Panc1 (cell line): ENCODE measurements at regions not wholly inside any gene's neighbourhood (a gene's known extent, or its start where the extent isn't known, plus 50 kb on each side); places are given as distances from the start of the nearest gene placed in this dataset.

ENCODE experiments used
- ATAC-seq: fragments of 200-7000 bp; cut with Tn5 transposase; 2 replicates; pipeline ENCODE4 v1.9.1; 2020; ENCODE audit warnings: mild to moderate bottlenecking, moderate library complexity
- BruUV-seq: library from RNA; stranded (reverse); fragments of 400-500 nt; replicated peaks from 2 replicates; lab custom pipeline; 2021; lab: Mats Ljungman, UMichigan
- CTCF ChIA-PET: fragments of 300-600 bp; sonication (Branson Sonifier 250); formaldehyde crosslinking; loops from one replicate; lab custom pipeline; 2022; ENCODE audit warnings: antibody characterized with exemption; lab: Charles Lee
- POLR2A ChIA-PET: fragments of 300-600 bp; sonication (Branson Sonifier 250); formaldehyde crosslinking; loops from one replicate; lab custom pipeline; 2022; ENCODE audit warnings: antibody characterized with exemption; lab: Charles Lee
- DNase-seq: peaks from one replicate; pipeline ENCODE4 v3.0.0-alpha.2; 2010; ENCODE audit warnings: low read depth, low spot score
- H3K27ac ChIP-seq: 2 replicates; pipeline ENCODE4 v1.5.1; 2011; ENCODE audit warnings: mild to moderate bottlenecking, low read length, inconsistent platforms
- H3K27me3 ChIP-seq: fragments of 200-500 bp; sonication (Bioruptor generic); 2 replicates; pipeline ENCODE4 v1.6.0; 2014; ENCODE audit warnings: low read length, inconsistent platforms; ENCODE audit not compliant: control insufficient read depth, insufficient read depth
- H3K36me3 ChIP-seq: fragments of 200-500 bp; sonication (Bioruptor generic); 2 replicates; pipeline ENCODE4 v1.5.1; 2014; ENCODE audit warnings: inconsistent platforms, mild to moderate bottlenecking, low read length, moderate library complexity; ENCODE audit not compliant: control insufficient read depth, insufficient read depth
- H3K4me1 ChIP-seq: 2 replicates; pipeline ENCODE4 v1.5.1; 2011; ENCODE audit warnings: inconsistent platforms, mild to moderate bottlenecking, low read length, moderate library complexity; ENCODE audit not compliant: control insufficient read depth, insufficient read depth
- H3K4me3 ChIP-seq, 2 experiments: 2 replicates each; pipeline ENCODE4 v1.5.1; 2011 to 2012; ENCODE audit warnings: low read depth in 2 of 2, low read length in 2 of 2, mild to moderate bottlenecking in 2 of 2, inconsistent platforms in 1 of 2, moderate library complexity in 1 of 2
- H3K9me3 ChIP-seq: fragments of 200-500 bp; sonication (Bioruptor generic); 2 replicates; pipeline ENCODE4 v1.5.1; 2014; ENCODE audit warnings: low read depth, mild to moderate bottlenecking, inconsistent platforms, low read length, moderate library complexity; ENCODE audit not compliant: control insufficient read depth, insufficient read depth
- CTCF ChIP-seq: fragments of 450-650 bp; IDR thresholded peaks from 2 replicates; pipeline ENCODE4 v1.5.1; 2017; ENCODE audit warnings: mild to moderate bottlenecking
- POLR2AphosphoS5 ChIP-seq: IDR thresholded peaks from 2 replicates; pipeline ENCODE4 v1.6.1; 2012; ENCODE audit warnings: mild to moderate bottlenecking, low read depth, low read length, moderate library complexity
- REST ChIP-seq, 2 experiments: IDR thresholded peaks; 2 replicates each; pipeline ENCODE4 v1.6.1; 2011 to 2012; ENCODE audit warnings: low read depth in 2 of 2, control low read depth in 1 of 2, low read length in 1 of 2, mild to moderate bottlenecking in 1 of 2, moderate library complexity in 1 of 2; ENCODE audit not compliant: insufficient read depth in 1 of 2
- SIN3A ChIP-seq: IDR thresholded peaks from 2 replicates; pipeline ENCODE4 v1.6.1; 2012; ENCODE audit warnings: low read depth, mild to moderate bottlenecking, low read length, moderate library complexity, borderline replicate concordance; ENCODE audit not compliant: insufficient read depth
- TCF7L2 ChIP-seq: IDR thresholded peaks from 2 replicates; pipeline ENCODE4 v1.6.1; 2011; ENCODE audit warnings: mild to moderate bottlenecking, low read depth, low read length, inconsistent platforms
- in situ Hi-C: cut with HindIII; loops from 2 replicates; pipeline ENCODE4 v1.10.0; 2016; ENCODE audit warnings: low sequenced_read_pairs, low pct_unique_long_range_greater_than_20kb
- intact Hi-C: fragments of 100-400 bp; cut with micrococcal nuclease; formaldehyde crosslinking; loops from one replicate; pipeline ENCODE4 v1.10.0; 2022; ENCODE audit not compliant: unreplicated experiment

GRCh38 chr6:126640356-126640755, 300.4 kb downstream of the CENPW start:
- ChIA-PET CTCF (no interaction called here), POLR2A (no interaction called here)
- Histone ChIP-seq H3K27me3 (no peaks in the 10 kb centered on the region), H3K36me3 (no peaks in the 10 kb centered on the region), H3K4me3 (no peak overlapping the region), H3K27ac (no peak overlapping the region), H3K4me1 (no peaks in the 10 kb centered on the region), H3K9me3 (peaks cover 4% of the 10 kb centered on the region; the same call in 1 of the 2 replicates)
- ATAC-seq, result no peak
- DNase-seq, result no peak
- no peak for TF ChIP-seq SIN3A
- no peak for TF ChIP-seq CTCF
- TF ChIP-seq POLR2AphosphoS5, result no peak
- TF ChIP-seq TCF7L2, result no peak
- TF ChIP-seq REST (IDR thresholded peaks at IDR 0.05; ENCODE audit: insufficient read depth in 1 of 2, low read depth in 2 of 2, low read length in 1 of 2), result no peak
- intact Hi-C loops (no loop called here), in situ Hi-C loops (no loop called here)
- no TSS peak for BruUV-seq

DNA sequence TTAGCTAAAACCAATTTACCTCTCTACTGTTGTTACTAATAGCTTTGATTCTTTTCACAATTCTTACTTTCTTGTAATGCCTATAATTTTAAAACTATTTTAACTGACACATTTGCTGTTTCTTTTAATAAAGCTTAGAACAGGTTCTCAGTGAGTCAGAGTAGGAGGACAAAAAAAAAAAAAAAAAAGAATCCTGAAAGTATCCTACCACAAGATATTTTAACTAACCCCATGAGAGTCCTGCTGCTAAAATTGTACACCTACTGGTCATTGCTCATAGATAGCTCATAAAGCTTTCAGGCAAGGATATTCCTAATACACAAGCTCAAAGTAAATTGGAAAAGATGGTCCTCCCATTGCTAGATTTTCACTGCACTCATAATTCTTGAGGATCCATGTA, 301.0 kb downstream of the CENPW start:
- TF ChIP-seq SIN3A, result no peak
- no peak for TF ChIP-seq REST (IDR thresholded peaks at IDR 0.05; ENCODE audit: insufficient read depth in 1 of 2, low read depth in 2 of 2, low read length in 1 of 2)
- TF ChIP-seq CTCF, result no peak
- TF ChIP-seq POLR2AphosphoS5, result no peak
- no peak for TF ChIP-seq TCF7L2
- CTCF ChIA-PET, result no interaction called here
- POLR2A ChIA-PET, result no interaction called here
- no peaks in the 10 kb centered on the region for H3K4me1 ChIP-seq
- no peak overlapping the region for H3K4me3 ChIP-seq
- H3K27me3 ChIP-seq, result no peaks in the 10 kb centered on the region
- ATAC-seq (no peak), DNase-seq (no peak)
- no TSS peak for BruUV-seq
- no peaks in the 10 kb centered on the region for H3K36me3 ChIP-seq
- peaks cover 4% of the 10 kb centered on the region; the same call in 1 of the 2 replicates for H3K9me3 ChIP-seq
- no peak overlapping the region for H3K27ac ChIP-seq
- intact Hi-C loops (no loop called here), in situ Hi-C loops (no loop called here)
